Tongue (tissue), 2 donors: ENCODE measurements at regions not wholly inside any gene's neighbourhood (a gene's known extent, or its start where the extent isn't known, plus 50 kb on each side); places are given as distances from the start of the nearest gene placed in this dataset. TPM values are rescaled to one million over a fixed set of nuclear protein-coding genes. Genes with fewer than 3 reads are reported as not detected.
"Not testable (repeated sequence)": the region's sequence is repeated elsewhere in the genome, so short reads cannot be mapped to it uniquely, and the experiment has no call there.

Source experiments
- DNase-seq: peaks from one replicate; pipeline ENCODE4 v3.0.0-alpha.2; 2015
- small RNA-seq: library from RNA; depleted of rRNA; stranded (forward); fragments of <200 nt; gene quantifications from one replicate; pipeline ENCODE3, GENCODE V24; 2014; ENCODE audit warnings: low replicate concordance

- DNase-seq = not testable (repeated sequence)
Observed at GRCh38 chr2:110291909-110292579, 79.7 kb upstream of the MTLN start.

DNA sequence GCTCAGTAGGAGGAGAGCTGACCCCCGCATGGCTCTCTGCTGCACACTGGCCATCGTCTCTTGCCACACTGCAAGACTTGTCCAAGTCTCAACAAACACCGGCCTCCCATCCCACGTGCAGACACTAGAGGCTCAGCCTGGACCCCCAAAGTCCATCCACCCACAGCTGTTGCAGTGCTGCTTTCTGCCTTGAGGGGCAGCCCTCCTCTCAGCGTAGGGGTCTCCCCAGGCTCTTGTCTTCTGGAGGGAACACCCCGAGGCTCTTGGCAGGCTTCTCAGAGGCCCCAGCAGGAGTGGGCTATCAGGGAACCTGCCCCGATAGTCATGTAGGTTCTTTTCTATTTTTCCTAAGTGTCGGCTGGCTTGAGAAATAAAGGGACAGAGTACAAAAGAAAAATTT, 75.5 kb upstream of the MTLN start:
- DNase-seq = not testable (repeated sequence)

DNA sequence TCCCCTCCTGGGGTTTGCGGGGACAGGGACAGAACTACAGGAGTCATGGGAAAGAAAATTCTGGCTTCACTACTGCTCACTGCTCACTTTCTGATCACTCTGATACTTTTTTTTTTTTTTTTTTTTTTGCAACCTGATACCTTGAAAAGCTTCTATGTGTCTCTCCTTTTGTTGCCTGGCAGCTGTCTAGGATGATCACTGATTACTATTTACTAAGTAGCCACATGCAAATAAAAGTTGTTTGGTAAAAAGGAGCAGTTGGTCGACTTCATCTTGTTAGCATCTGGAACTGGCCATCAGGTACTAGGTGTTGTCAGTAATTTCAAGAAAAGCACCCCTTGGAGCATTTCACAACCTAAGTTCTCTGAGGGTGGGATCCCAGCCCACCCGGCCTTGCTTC, 74.9 kb upstream of the MTLN start:
- DNase-seq = not testable (repeated sequence)

DNA sequence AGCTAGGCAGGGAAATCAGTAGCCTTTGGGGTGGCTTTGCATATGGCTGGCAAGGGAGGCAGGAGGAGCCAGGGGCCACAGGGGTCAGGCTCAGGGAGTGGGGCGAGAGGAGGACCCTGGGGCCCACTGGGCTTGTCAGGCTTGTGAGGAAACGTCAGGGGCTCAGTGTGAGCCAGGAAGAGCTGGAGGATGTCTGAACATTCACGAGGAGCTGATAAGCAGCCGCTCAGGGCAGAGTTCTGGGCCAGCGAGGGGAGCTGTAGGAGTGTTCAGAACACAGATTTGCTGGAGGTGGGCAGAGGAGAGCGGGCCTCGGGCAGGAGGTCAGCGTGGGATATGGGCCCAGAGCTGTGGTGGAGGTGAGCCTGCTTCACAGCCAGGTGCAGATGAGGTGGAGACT, 72.7 kb upstream of the MTLN start:
- DNase-seq = not testable (repeated sequence)

GRCh38 chr2:110280804-110281203, 68.5 kb upstream of the MTLN start:
- not testable (repeated sequence) for DNase-seq

DNA sequence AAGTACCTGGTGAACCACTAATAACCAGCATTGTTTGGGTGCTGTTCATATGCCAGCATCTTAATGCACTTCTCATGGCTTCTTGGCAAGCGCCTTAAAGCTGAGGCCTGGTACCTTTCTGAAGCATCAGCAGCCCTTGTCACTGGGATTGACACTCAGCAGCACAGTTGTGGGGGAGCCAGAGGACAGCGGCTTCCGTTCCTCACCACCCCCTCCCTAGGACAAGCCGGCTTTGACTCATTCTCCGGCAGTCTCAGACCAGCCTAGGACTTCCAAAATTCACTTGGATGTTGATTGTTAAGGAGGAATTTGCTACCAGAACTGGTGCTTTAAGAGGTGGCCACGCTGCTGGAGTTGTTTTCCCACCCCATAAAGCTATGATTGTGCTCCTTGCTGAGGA, 64.7 kb upstream of the MTLN start:
- DNase-seq = not testable (repeated sequence)

DNA sequence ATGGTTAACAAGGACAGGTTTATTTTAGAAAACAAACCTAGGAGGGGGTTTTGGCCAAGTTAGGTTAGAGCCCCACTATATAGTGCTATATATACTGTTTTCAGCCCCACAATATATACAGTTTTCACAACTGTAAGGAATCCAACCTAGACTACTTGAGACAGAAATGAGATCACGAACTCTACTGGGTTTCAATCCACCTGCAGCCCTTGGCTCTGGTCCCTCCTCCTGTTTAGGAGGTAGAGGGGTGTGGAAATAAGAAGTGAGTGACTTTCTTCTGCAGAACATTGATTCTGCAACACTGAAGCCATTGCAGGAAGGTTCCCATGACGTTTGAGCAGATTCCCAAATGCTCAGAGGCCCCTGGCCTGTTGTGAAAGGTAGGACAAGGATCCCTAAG, 63.7 kb upstream of the MTLN start:
- not testable (repeated sequence) for DNase-seq

- DNase-seq = not testable (repeated sequence)
Observed at GRCh38 chr2:110269674-110270073, 57.3 kb upstream of the MTLN start.

- not testable (repeated sequence) for DNase-seq
Observed at GRCh38 chr2:110267828-110268407, 55.6 kb upstream of the MTLN start.

DNA sequence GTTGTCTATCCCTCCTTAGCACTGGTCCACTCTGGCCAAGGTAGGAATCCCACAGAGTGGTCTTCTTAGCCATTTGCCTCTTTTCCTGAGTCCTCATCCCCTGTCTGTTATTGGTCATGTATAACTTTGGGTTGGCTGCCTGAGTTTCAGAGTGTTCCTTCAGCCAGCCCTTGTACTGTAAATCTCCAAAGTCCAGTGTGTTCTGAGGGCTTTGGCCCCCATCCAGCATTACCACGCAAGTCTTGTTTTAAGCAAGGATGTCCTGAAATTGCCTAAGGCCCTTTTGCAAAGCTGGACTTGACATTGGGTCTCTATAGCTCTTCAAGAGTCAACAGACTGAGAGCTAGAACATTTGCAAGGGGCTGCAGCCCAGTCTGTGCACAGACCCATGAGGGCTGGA, 52.5 kb upstream of the MTLN start:
- DNase-seq = not testable (repeated sequence)

GRCh38 chr2:110264076-110264681, 51.8 kb upstream of the MTLN start:
- DNase-seq = not testable (repeated sequence)

- DNase-seq = not testable (repeated sequence)
Observed at GRCh38 chr2:110263462-110263861, 51.1 kb upstream of the MTLN start.

Small RNA genes in the stretch of these regions (small RNA-seq; reads per million reads assigned to genes)
- gene MIR4436B2 = not detected
